ENCODE measurements at regions not wholly inside any gene's neighbourhood (a gene's known extent, or its start where the extent isn't known, plus 50 kb on each side); places are given as distances from the start of the nearest gene placed in this dataset.
"Not testable (repeated sequence)": the region's sequence is repeated elsewhere in the genome, so short reads cannot be mapped to it uniquely, and the experiment has no call there.

- no peak for DNase-seq (ENCODE audit: low read depth in 4 of 4, low spot score in 3 of 4)
Measured at GRCh38 chr5:98248949-98249348, 524.5 kb upstream of the RGMB start.

- no peak for DNase-seq (ENCODE audit: low read depth in 4 of 4, low spot score in 3 of 4)
Measured at GRCh38 chr5:98258939-98259338, 514.5 kb upstream of the RGMB start.

DNA sequence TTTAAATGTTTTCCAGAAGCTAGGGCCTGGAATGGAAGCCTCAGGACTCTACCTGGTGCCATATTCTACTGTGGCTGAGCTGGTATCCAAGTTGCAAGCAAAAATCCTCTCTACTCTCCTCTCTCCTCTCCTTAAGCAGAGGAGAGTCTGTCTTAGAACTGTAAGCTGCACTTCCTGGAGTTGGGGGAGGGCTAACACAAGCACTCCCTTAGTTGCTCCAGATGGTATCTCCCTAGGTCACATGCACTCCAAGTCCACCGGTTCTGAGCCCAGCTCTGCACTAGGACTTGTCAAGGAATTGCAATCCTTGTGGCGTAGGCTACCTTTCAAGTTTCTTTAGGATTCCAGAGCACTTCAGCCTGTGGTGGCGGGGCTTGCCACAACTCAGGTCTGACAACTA, 513.9 kb upstream of the RGMB start:
- DNase-seq (ENCODE audit: low read depth in 4 of 4, low spot score in 3 of 4): no peak

DNA sequence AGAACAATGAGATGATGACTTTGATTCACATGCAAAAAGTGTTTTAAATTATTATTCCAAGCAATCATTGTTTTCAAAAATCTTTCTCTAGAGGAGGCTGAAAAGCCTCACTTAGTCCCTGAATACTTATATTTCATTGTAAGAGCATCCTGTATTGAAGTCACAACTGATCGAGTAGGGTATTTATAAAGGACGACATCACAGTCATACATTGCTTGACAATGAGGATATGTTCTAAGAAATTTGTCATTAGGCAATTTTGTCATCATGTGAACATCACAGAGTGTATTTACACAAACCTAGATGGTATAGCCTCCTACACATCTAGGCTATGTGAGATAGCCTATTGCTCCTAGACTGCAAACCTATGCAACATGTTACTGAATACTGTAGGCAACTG, 510.4 kb upstream of the RGMB start:
- no peak for DNase-seq (ENCODE audit: low read depth in 4 of 4, low spot score in 3 of 4)

DNA sequence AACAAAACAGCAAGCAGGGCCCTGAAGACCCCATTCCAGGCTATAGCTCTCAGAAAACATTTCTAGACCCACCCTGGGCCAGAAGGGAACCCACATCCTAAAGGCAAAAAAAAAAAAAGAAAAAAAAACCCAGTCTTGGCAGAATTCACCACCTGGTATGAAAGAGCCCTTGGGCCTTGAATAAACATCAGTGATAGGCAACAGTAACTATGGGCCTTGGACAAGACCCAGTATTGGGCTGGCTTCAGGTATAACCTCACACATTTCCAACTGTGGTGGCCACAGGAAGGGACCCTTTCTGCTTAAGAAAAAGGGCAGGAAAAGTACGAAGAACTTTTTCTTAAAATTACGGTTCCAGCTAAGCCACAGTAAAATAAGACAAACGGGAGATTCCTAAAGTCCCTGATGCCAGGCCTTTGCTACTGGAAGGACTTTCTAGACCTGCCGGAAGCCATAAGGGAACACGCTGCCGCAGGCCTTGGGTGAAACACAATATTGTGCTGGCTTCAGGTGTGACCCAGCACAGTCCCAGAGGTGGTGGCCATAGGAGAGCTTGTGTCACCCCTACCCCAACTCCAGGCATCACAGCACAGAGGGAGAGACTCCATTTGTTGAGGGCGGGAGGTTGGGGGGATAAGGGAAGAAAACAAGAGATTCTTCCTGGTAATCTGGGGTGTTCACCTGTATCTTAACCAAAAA, 505.2 kb upstream of the RGMB start:
- no peak for DNase-seq (ENCODE audit: low read depth in 4 of 4, low spot score in 3 of 4)

- DNase-seq (ENCODE audit: low read depth in 4 of 4, low spot score in 3 of 4): no peak
Measured at GRCh38 chr5:98275980-98276379, 497.5 kb upstream of the RGMB start.

DNA sequence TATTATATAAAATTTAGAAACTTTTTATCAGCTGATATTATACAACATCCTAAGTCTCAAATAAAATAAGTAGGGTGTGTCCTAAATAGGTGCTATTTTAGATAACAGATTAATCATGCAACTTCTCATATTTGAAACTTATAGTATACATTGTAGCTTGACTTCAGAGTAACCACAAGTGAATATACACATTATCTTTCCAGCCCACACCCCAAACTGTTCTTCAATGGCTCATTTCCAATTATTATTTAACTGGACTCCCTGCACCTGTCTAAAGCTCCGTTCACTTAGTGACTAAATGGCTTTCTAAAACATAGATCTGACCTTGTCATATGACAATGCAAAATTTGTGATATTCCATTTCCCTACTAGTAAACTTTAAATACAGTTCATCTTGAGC, 490.9 kb upstream of the RGMB start:
- no peak for DNase-seq (ENCODE audit: low read depth in 4 of 4, low spot score in 3 of 4)

DNA sequence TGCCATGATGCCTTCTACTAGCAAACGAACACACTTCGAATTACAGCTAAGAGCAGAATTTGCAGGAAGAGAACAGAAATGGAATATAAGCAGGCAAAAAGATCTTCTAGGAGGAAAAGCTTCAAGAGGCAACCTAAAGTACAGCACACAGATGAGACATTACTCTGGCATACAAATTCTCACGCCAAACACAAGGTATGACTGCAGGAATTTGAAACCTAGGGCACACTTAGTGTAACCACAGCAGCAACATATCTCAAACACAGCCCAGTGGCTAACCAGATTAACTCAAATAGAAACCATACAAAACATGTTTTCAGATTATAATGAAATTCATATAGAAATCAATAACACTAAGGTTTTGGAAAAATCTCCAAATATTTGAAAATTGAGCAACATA, 481.0 kb upstream of the RGMB start:
- no peak for DNase-seq (ENCODE audit: low read depth in 4 of 4, low spot score in 3 of 4)

DNA sequence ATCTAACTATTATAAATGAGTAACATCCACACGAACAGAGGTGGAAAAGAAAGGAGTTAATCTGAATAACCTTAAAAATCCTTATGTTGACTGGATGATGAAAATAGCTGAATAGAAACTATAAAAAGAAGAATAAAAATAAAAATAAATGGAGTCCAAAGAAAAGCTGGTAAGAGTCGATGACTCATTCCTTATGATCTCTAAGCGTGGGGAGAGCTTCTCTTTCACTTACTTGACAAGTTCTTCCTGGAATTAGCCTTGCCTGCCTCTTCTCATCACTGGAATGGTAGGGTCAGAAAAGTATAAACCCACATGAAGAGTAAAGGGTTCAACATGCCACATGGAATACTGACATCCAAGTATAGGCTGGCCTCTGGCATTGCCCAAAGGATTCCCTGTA, 477.0 kb upstream of the RGMB start:
- no peak for DNase-seq (ENCODE audit: low read depth in 4 of 4, low spot score in 3 of 4)

- DNase-seq (ENCODE audit: low read depth in 4 of 4, low spot score in 3 of 4): no peak
Measured at GRCh38 chr5:98299435-98299834, 474.0 kb upstream of the RGMB start.

- no peak for DNase-seq (ENCODE audit: low read depth in 4 of 4, low spot score in 3 of 4)
Measured at GRCh38 chr5:98301547-98301946, 471.9 kb upstream of the RGMB start.

GRCh38 chr5:98307811-98308210, 465.7 kb upstream of the RGMB start:
- DNase-seq (ENCODE audit: low read depth in 4 of 4, low spot score in 3 of 4): no peak

- DNase-seq (ENCODE audit: low read depth in 4 of 4, low spot score in 3 of 4): no peak
Measured at GRCh38 chr5:98308231-98308630, 465.2 kb upstream of the RGMB start.

DNA sequence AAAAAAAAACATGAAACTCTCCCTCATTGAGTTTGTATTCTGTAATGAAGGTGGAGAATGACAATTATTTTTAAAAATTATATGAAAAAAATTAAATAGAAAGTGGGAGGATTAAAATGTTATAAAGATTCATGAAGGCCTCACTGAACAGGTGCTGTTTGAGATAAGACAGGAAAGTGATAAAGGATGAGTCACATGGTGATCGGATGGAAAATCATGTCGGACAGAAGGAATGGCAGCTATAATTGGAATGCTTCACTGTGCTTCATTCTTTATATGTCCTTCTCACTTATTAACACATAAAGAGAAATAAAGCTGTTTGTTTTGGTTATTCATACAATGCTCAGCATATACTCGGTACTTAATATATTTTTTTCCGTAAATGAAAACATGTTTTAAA, 464.5 kb upstream of the RGMB start:
- no peak for DNase-seq (ENCODE audit: low read depth in 4 of 4, low spot score in 3 of 4)

DNA sequence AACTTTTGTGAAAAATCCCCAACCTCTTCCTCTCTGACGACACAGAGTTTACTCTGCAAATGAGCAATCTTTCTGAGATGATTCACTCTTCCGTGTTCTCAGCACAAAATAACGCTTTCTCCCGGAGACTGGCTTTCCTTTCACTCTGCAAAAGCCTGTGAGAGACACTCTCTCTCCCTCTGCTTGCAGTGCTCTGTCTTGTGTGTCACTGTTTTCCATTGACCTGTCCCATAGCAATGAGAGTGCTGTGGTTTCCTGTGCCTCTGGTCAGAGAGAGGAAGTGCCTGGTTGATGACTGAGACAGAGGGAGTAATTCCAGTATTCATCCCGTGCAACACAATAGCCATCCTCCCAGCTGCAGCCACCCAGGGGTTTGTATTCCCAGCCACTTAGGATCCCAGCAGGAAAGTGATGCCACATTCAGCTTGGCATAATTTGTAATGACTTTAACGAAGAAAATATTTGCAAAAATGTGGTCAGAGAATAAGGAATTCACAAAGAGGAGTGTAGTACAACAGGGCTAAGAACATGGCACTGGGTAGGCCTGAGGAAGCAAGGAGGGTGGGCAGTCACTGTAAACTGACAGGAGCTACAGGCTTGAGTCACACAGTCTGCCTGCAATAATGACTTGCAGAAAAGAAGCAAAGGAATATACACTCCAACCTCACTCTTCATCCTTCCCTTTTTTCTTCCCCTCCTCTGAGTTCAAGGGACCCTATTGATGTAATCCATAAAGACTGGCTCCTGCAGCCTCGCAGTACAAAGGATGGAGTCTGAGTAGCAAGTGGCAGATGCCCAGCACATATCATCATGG, 463.5 kb upstream of the RGMB start:
- no peak for DNase-seq (ENCODE audit: low read depth in 4 of 4, low spot score in 3 of 4)

DNA sequence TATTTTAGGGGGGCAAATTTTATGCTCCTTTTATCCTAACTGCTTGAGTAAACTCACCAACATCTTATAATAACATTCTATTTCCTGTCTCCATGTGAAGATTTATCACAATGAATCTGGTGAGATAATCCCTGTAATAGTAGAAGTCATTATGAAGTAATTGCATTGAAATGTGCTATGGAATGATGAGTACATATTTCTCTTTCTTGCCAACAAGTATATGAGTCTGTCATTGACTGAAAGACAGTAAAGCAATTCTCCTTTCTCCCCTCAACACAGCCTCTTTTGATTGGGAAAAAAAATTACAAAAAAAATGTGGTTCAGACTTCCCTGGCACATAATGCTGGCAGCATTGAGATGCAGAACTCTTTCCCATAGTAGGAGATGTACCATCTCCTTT, 459.2 kb upstream of the RGMB start:
- DNase-seq (ENCODE audit: low read depth in 4 of 4, low spot score in 3 of 4): no peak

DNA sequence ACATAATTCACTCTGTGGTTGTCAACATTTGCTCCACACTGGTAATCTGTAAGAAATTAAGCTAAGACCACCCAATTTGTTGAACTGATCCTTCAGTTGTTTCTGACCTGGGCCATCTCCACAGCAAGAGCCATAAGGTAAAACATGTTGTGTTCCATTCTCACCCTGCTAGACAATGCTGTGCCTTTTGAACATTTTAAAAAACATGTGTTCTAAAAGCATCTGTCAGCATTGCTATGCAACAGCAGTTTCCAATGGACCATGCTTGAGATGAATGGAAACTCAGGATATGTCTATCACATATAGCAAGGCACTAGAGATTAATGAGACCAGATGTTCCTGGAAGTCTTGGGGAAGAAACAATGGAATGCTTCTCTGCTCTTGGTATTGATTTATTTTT, 455.1 kb upstream of the RGMB start:
- no peak for DNase-seq (ENCODE audit: low read depth in 4 of 4, low spot score in 3 of 4)

GRCh38 chr5:98319299-98320011, 454.0 kb upstream of the RGMB start:
- DNase-seq (ENCODE audit: low read depth in 4 of 4, low spot score in 3 of 4): no peak

DNA sequence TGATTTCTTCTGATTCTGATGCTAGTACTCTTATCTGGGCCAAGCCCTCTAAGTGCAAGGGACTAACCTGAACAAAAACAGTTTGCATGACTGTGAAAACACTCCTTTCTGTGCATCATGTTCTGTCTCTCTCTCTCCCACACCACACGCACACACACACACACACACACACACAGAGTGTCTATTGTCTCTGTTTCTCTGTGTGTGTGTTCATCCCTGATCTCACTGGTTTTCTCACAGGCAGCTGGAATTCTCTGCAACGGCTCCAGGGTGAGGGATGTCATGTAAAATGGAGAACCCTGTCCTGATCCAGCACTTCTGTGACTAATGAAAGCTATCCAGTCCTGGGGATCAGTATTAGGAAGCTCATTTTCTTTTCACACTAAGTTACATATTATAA, 453.1 kb upstream of the RGMB start:
- no peak for DNase-seq (ENCODE audit: low read depth in 4 of 4, low spot score in 3 of 4)

GRCh38 chr5:98321361-98321760, 452.1 kb upstream of the RGMB start:
- no peak for DNase-seq (ENCODE audit: low read depth in 4 of 4, low spot score in 3 of 4)

DNA sequence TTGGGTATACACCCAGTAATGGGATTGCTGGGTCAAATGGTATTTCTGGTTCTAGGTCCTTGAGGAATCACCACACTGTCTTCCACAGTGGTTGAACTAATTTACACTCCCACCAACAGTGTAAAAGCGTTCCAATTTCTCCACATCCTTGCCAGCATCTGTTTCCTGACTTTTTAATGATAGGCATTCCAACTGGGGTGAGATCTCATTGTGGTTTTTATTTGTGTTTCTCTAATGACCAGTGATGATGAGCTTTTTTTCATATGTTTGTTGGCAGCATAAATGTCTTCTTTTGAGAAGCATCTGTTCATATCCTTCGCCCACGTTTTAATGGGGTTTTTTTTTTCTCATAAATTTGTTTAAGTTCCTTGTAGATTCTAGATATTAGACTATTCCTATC, 448.3 kb upstream of the RGMB start:
- not testable (repeated sequence) for DNase-seq (ENCODE audit: low read depth in 4 of 4, low spot score in 3 of 4)

GRCh38 chr5:98328015-98328414, 445.4 kb upstream of the RGMB start:
- no peak for DNase-seq (ENCODE audit: low read depth in 4 of 4, low spot score in 3 of 4)

Measured in left renal pelvis (tissue), 4 donors.